Endothelial cell of umbilical vein (primary cell): ENCODE measurements at regions not wholly inside any gene's neighbourhood (a gene's known extent, or its start where the extent isn't known, plus 50 kb on each side); places are given as distances from the start of the nearest gene placed in this dataset.

ENCODE experiments used
- BruUV-seq: library from RNA; stranded (reverse); fragments of 400-500 nt; replicated peaks from 2 replicates; lab custom pipeline; 2021; lab: Mats Ljungman, UMichigan
- CTCF ChIA-PET: fragments of 300-600, 350-600 bp; sonication (Branson Sonifier 250); formaldehyde crosslinking; loops from one replicate; lab custom pipeline; 2021; ENCODE audit warnings: antibody characterized with exemption, inconsistent platforms; lab: Charles Lee
- POLR2A ChIA-PET: fragments of 300-600, 350-600 bp; sonication (Branson Sonifier 250); formaldehyde crosslinking; loops from one replicate; lab custom pipeline; 2021; ENCODE audit warnings: antibody characterized with exemption, inconsistent platforms; lab: Charles Lee
- DNase-seq: peaks from one replicate; pipeline ENCODE4 v3.0.0-alpha.2; 2011; ENCODE audit warnings: low read depth, low spot score
- FAIRE-seq: peaks from 2 replicates; lab custom pipeline; 2011; peaks lifted over from hg19 to GRCh38; lab: Jason Lieb, UNC
- H2AFZ ChIP-seq: 2 replicates; pipeline ENCODE4 v1.6.0; 2012; ENCODE audit warnings: low read depth, low read length, control low read depth, inconsistent platforms
- H3K27ac ChIP-seq: 2 replicates; pipeline ENCODE4 v1.5.1; 2011; ENCODE audit warnings: low read depth, mild to moderate bottlenecking, control low read depth, low read length, moderate library complexity; ENCODE audit not compliant: insufficient read depth
- H3K27me3 ChIP-seq, 2 experiments: 2 replicates each; pipeline versions ENCODE4 v1.6.0 to v1.6.1; 2011; ENCODE audit warnings: low read length in 2 of 2, mixed read lengths in 1 of 2; ENCODE audit not compliant: control insufficient read depth in 2 of 2, insufficient read depth in 2 of 2
- H3K36me3 ChIP-seq, 2 experiments: 2 replicates in 1 of 2; 3 replicates in 1 of 2; pipeline ENCODE4 v1.5.1; 2011; ENCODE audit warnings: low read length in 2 of 2, mild to moderate bottlenecking in 1 of 2, moderate library complexity in 1 of 2; ENCODE audit not compliant: control insufficient read depth in 2 of 2, insufficient read depth in 2 of 2; ENCODE audit errors: extremely low read depth in 1 of 2
- H3K4me1 ChIP-seq: 3 replicates; pipeline ENCODE4 v1.5.1; 2011; ENCODE audit warnings: mild to moderate bottlenecking, low read length; ENCODE audit not compliant: control insufficient read depth, insufficient read depth; ENCODE audit errors: extremely low read depth
- H3K4me2 ChIP-seq: 2 replicates; pipeline ENCODE4 v1.6.1; 2011; ENCODE audit warnings: low read length, control low read depth, mixed read lengths; ENCODE audit not compliant: insufficient read depth
- H3K4me3 ChIP-seq, 3 experiments: fragments of 200-600 bp in 1 of 3; sonication (generic), shearing (Covaris generic) in 1 of 3; replicated peaks in 1 of 3; 2 replicates each; pipeline ENCODE4 v1.5.1; 2011 to 2016; ENCODE audit warnings: control low read depth in 3 of 3, low read length in 3 of 3, mild to moderate bottlenecking in 2 of 3, inconsistent platforms in 1 of 3, low read depth in 1 of 3, moderate library complexity in 1 of 3; ENCODE audit not compliant: insufficient read depth in 1 of 3
- H3K79me2 ChIP-seq: 2 replicates; pipeline ENCODE4 v1.6.0; 2012; ENCODE audit warnings: low read length, inconsistent platforms; ENCODE audit not compliant: control insufficient read depth, insufficient read depth
- H3K9ac ChIP-seq: replicated peaks from 2 replicates; pipeline ENCODE3; 2011; ENCODE audit warnings: low read length, control low read depth; ENCODE audit not compliant: insufficient read depth; ENCODE audit errors: extremely low read depth
- H3K9me1 ChIP-seq: replicated peaks from 3 replicates; pipeline ENCODE4 v1.6.0; 2011; ENCODE audit warnings: mild to moderate bottlenecking, low read length; ENCODE audit not compliant: control insufficient read depth, insufficient read depth; ENCODE audit errors: extremely low read depth
- H3K9me3 ChIP-seq: replicated peaks from 2 replicates; pipeline ENCODE4 v1.5.1; 2012; ENCODE audit warnings: low read length, inconsistent platforms; ENCODE audit not compliant: control insufficient read depth, insufficient read depth
- H4K20me1 ChIP-seq: replicated peaks from 2 replicates; pipeline ENCODE3; 2011; ENCODE audit warnings: mild to moderate bottlenecking, low read length; ENCODE audit not compliant: control insufficient read depth, insufficient read depth; ENCODE audit errors: extremely low read depth
- EZH2 ChIP-seq: IDR thresholded peaks from 2 replicates; pipeline ENCODE4 v1.6.1; 2012; ENCODE audit warnings: borderline replicate concordance, low read depth, mild to moderate bottlenecking, moderate library complexity, low read length, inconsistent platforms; ENCODE audit not compliant: severe bottlenecking
- FOS ChIP-seq: IDR thresholded peaks from 2 replicates; pipeline ENCODE4 v1.6.1; 2011; ENCODE audit warnings: mild to moderate bottlenecking, low read length, moderate library complexity, borderline replicate concordance; ENCODE audit not compliant: insufficient read depth
- GATA2 ChIP-seq: IDR thresholded peaks from 2 replicates; pipeline ENCODE4 v1.7.0; 2011; ENCODE audit warnings: low read depth, mild to moderate bottlenecking, moderate library complexity, mixed read lengths, low read length; ENCODE audit not compliant: insufficient read length, insufficient read depth
- JUN ChIP-seq: IDR thresholded peaks from 2 replicates; pipeline ENCODE4 v1.6.1; 2011; ENCODE audit warnings: borderline replicate concordance, low read depth; ENCODE audit not compliant: insufficient read length, insufficient read depth
- MYC ChIP-seq: IDR thresholded peaks from one replicate; pipeline ENCODE4 v1.6.1; 2011; ENCODE audit warnings: mild to moderate bottlenecking, low read depth, low read length
- POLR2A ChIP-seq: IDR thresholded peaks from 2 replicates; pipeline ENCODE4 v1.6.1; 2012; ENCODE audit warnings: low read depth, mild to moderate bottlenecking, control low read depth, low read length
- POLR2AphosphoS5 ChIP-seq: IDR thresholded peaks from 2 replicates; pipeline ENCODE4 v1.6.1; 2012; ENCODE audit warnings: low read depth, mild to moderate bottlenecking, control low read depth, low read length, moderate library complexity; ENCODE audit not compliant: insufficient read depth
- dilution Hi-C: fragments of 300-500 bp; cut with MboI; formaldehyde crosslinking; loops from one replicate; pipeline ENCODE4 v1.15.0; 2019; ENCODE audit warnings: low sequenced_read_pairs; ENCODE audit not compliant: extremely low pct_ligation_motif_present
- intact Hi-C: fragments of 100-400 bp; cut with micrococcal nuclease; formaldehyde crosslinking; loops from one replicate; pipeline ENCODE4 v1.10.0; 2022
- TF ChIP-seq, protein P1 (sequence below): IDR thresholded peaks from 2 replicates; pipeline ENCODE4 v1.6.1; 2011; ENCODE audit not compliant: insufficient read depth, insufficient read length
- TF ChIP-seq, protein P2 (sequence below), 2 donors: IDR thresholded peaks; 1 replicate in 1 of 2; 2 replicates in 1 of 2; pipeline ENCODE4 v1.5.1; 2011; ENCODE audit warnings: low read length in 2 of 2, mild to moderate bottlenecking in 2 of 2, moderate library complexity in 2 of 2, control low read depth in 1 of 2, inconsistent platforms in 1 of 2, low read depth in 1 of 2; ENCODE audit not compliant: insufficient read depth in 1 of 2; ENCODE audit errors: extremely low read depth in 1 of 2

DNA sequence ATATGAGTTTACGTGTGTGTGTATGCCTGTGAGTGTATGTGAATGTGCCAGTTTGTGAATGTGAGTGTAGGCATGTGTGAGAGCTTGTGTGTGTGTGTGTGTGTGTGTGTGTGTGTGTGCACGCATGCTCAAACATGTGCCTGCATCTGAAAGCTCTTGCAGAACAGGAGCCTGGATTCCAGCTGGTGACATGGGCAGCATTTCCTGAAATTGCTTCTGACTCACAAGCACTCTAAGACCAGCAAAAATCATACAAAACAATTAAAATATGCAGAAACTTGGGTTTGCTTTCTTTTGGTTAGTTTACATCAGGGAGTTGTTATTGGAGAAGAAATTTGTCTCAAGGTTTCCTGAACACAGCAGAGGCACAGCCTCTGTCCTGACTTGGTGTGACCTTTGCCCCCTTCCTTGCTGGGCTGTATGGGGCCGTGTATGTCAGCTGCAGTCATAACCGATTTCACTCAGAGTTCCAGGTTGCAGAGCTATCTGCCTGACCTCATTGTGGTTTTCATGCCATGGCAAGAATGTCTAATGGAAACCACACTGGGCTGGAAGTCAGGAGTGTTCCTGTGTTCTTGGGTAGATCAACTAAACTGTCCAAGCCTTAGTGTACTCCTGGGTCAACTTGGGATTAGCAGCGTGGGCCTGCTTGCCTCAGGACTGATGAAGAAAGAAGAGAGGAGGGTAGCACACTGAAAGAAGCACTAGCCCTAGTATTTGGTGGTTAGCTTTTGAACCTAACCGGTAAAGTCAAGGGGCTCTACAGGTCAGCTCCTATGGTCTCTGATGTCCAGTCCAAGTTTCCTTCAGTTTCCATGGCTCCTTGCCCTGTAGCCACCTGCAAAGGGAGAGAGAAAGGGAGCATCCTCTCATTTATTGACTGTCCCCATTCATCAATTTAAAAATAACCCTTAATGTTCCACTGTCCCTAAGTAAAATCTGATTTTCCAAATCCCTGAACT lies 143.7 kb downstream of the SNX19 start:
- no peaks in the 10 kb centered on the region for H3K27me3 ChIP-seq
- H2AFZ ChIP-seq = no peak overlapping the region
- ChIA-PET CTCF (interaction anchor here (2.2 kb wide), 1 partner anchor 10 kb away, joined by 6 read pairs; no protein-coding TSS in a partner anchor), POLR2A (no interaction called here)
- no peak overlapping the region for H3K4me3 ChIP-seq
- intact Hi-C loops = no loop called here
- no peak overlapping the region for H3K4me2 ChIP-seq
- no TSS peak for BruUV-seq
- no peaks in the 10 kb centered on the region for H4K20me1 ChIP-seq
- FAIRE-seq (no peak), DNase-seq (peak; percentile 16)
- H3K27ac ChIP-seq = no peak overlapping the region
- H3K9me3 ChIP-seq = no peaks in the 10 kb centered on the region
- H3K79me2 ChIP-seq = no peaks in the 10 kb centered on the region
- no peaks in the 10 kb centered on the region for H3K9me1 ChIP-seq
- dilution Hi-C loops = no loop called here
- H3K4me1 ChIP-seq = no peaks in the 10 kb centered on the region
- no peak overlapping the region for H3K9ac ChIP-seq
- no peaks in the 10 kb centered on the region for H3K36me3 ChIP-seq
- no peak for TF ChIP-seq MYC
- no peak for TF ChIP-seq EZH2
- TF ChIP-seq POLR2A = no peak
- TF ChIP-seq, protein P1, sequence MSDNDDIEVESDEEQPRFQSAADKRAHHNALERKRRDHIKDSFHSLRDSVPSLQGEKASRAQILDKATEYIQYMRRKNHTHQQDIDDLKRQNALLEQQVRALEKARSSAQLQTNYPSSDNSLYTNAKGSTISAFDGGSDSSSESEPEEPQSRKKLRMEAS = no peak
- no peak for TF ChIP-seq JUN
- TF ChIP-seq, protein P2, sequence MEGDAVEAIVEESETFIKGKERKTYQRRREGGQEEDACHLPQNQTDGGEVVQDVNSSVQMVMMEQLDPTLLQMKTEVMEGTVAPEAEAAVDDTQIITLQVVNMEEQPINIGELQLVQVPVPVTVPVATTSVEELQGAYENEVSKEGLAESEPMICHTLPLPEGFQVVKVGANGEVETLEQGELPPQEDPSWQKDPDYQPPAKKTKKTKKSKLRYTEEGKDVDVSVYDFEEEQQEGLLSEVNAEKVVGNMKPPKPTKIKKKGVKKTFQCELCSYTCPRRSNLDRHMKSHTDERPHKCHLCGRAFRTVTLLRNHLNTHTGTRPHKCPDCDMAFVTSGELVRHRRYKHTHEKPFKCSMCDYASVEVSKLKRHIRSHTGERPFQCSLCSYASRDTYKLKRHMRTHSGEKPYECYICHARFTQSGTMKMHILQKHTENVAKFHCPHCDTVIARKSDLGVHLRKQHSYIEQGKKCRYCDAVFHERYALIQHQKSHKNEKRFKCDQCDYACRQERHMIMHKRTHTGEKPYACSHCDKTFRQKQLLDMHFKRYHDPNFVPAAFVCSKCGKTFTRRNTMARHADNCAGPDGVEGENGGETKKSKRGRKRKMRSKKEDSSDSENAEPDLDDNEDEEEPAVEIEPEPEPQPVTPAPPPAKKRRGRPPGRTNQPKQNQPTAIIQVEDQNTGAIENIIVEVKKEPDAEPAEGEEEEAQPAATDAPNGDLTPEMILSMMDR (IDR thresholded peaks at IDR 0.05; ENCODE audit: extremely low read depth in 1 of 2, insufficient read depth in 1 of 2, low read depth in 1 of 2, low read length in 2 of 2) = no peak
- TF ChIP-seq POLR2AphosphoS5 = no peak
- no peak for TF ChIP-seq GATA2
- TF ChIP-seq FOS = no peak
